Central memory CD4-positive, alpha-beta T cell (primary cell): ENCODE measurements at regions not wholly inside any gene's neighbourhood (a gene's known extent, or its start where the extent isn't known, plus 50 kb on each side); places are given as distances from the start of the nearest gene placed in this dataset.

Source experiments
- DNase-seq: peaks from one replicate; pipeline ENCODE4 v3.0.0; 2022

GRCh38 chr1:22362626-22363402, 88.8 kb upstream of the ZBTB40 start:
- DNase-seq, result no peak

- no peak for DNase-seq
Observed at GRCh38 chr1:22363403-22364325, 88.0 kb upstream of the ZBTB40 start.

GRCh38 chr1:22364326-22364650, 87.4 kb upstream of the ZBTB40 start:
- no peak for DNase-seq

- no peak for DNase-seq
Observed at GRCh38 chr1:22364764-22365163, 86.9 kb upstream of the ZBTB40 start.

DNA sequence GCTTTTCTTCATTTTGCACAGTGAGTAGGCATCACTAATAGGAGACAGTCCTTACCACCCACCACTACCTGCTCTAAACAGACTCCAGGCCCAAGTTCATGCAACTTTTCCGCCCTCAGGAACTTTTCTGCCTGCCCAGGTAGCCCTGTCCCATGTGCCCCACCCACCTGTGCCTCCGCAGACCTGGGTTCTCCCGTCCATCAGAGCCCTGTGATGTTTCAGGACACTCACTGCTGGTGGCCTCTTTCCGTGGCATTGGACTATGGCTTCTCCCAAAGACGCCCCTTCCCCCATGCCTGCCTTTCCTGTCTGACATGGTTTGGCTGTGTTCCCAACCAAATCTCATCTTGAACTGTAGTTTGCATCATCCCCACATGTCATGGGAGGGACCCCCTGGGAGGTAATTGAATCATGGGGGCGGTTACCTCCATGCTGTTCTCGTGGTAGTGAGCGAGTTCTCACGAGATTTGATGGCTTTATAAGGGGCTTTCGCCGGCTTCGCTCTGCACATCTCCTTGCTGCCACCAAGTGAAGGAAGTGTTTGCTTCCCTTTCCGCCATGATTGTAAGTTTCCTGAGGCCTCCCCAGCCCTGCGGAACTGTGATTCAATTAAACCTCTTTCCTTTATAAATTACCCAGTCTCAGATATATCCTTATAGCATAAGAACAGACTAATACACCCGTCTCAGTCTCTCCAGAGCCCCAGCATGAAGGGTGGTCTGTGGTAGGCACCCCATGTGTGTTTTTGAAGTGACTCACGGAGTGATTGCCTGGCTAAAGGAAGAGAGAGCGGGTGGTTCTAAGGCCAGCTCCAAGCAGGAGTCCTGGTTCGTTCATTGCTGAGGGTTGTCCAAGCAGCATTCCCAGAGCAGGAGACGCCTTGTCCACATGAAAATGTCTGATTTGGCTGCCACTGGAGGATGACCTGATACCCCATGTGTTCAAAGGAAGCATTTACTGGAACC, 86.0 kb upstream of the ZBTB40 start:
- no peak for DNase-seq

GRCh38 chr1:22366346-22366745, 85.3 kb upstream of the ZBTB40 start:
- DNase-seq, result no peak

DNA sequence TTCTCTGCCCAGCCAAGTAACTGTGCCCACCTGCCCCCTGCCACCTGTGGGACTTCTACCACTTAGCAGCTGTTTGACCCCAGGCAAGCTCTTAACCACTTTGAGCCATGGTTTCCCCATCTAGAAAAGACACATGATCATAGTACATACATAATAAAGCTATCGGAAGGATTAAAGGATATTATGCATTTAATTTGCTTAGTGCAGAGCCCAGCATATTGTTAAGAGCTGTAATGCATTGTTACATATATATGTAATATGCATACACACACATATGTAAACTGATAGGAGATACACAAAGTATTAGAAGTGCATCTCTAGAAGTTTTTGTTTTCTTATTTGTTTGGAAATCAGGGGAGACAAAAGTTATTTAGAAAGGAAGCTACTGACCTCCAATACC, 83.5 kb upstream of the ZBTB40 start:
- DNase-seq, result no peak

DNA sequence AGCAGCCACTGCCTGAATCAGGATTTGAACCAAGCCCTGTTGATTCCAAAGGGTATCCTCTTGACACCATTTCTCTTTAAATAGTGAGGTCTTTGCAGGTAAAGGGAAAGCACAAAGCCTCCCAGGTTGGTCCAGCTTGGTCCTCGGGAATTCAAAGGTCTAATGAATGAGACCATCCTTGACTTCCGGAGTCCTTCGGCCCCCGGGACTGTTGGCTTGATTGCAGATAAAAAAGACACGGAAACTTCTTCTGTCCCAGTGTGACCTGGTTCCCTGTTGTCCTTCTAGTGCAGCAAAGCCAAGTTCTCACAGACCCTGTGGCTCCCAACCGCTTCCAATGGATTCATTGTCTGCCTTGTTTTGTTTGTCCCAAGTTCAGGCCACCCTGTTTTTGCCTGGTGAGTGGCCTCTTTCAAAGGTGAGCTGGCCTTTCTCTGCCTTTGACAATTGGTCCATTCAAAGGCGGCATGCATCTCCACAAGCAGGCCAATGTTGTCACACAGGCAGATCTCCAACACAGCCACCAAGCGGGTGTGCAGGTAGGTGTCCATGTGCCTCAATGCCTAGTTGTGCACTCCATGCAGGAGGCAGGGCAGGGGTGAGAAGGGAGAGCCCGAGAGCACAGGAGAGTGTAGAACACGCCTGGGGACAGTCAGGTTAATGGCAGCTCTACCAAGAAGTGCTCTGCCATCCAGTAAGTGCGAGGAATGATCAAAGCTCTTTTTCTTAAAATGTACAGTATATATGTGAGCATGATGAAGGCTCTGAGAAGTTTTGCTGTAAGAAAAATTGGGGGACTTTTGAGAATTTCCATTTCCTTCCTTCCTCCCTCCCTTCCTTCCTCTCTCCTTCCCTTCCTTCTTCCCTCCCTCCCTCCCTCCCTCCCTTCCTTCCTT, 82.1 kb upstream of the ZBTB40 start:
- no peak for DNase-seq

DNA sequence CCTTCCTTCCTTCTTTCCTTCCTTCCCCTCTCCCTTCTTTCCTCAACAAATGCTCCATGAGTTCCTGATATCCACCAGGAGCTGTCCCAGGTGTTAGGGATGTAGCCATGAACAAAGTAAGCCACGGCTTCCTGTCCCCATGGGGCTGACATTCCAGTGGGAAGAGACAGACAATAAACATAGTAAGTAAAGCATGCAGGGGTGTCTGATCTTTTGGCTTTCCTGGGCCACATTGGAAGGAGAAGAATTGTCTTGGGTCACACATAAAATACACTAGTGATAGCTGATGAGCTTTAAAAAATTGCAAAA, 81.5 kb upstream of the ZBTB40 start:
- DNase-seq, result no peak

- DNase-seq, result no peak
Observed at GRCh38 chr1:22371408-22371807, 80.2 kb upstream of the ZBTB40 start.

- DNase-seq, result no peak
Observed at GRCh38 chr1:22373252-22373651, 78.4 kb upstream of the ZBTB40 start.

- no peak for DNase-seq
Observed at GRCh38 chr1:22374001-22374400, 77.7 kb upstream of the ZBTB40 start.

DNA sequence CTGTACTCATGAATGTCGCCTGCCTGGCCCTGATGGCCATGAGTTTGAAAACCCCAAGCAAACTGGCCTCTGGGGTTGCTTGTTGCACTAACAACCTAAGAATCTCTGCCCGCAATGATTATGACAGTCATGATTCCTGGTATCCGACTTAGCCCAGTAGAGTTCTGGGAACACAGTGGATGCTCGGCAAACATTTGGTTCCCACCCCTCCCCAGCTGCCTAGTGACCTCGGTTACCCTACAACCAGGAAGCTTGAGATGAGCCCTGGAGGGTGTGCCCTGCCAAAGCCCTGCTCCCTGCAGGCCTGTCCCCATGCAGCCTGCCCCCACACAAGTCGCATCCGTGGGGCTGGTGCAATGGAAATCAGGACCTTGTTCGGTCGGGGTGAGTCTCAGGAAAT, 76.0 kb upstream of the ZBTB40 start:
- DNase-seq, result no peak

DNA sequence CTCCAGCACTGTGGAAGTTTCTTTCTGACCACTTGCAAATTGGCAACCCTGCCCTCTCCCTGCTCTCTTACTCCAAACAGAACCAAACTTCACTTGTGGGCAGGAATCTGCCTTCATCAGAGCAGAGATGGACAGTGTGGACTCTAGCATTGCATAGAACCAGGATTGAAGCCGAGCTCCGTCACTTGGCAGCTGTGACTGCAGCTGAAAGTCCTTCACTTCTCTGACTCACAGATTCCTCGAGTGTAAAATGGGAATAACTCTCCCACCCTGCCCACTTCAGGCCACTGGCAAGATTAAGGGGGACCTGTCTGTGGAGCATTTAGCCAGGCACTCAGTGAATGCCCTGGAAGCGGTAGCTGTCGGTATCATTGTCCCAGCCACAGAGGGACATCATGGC, 75.7 kb upstream of the ZBTB40 start:
- no peak for DNase-seq

DNA sequence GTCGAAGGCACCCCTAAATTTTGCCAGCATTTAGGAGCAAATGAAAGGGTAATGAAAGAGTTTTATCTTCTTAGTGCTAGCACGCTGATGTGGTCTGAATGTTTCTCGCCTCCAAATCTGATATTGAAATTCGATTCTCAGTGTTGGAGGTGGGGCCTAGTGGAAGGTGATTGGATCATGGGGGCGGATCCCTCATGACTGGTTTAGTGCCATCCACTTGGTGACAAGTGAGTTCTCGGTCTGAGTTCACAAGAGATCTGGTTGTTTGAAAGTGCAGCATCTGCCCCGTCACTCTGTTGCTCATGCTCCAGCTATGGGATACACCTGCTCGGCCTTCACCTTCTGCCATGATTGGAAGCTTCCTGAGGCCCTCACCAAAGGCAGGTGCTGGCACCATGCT, 75.1 kb upstream of the ZBTB40 start:
- DNase-seq, result no peak

DNA sequence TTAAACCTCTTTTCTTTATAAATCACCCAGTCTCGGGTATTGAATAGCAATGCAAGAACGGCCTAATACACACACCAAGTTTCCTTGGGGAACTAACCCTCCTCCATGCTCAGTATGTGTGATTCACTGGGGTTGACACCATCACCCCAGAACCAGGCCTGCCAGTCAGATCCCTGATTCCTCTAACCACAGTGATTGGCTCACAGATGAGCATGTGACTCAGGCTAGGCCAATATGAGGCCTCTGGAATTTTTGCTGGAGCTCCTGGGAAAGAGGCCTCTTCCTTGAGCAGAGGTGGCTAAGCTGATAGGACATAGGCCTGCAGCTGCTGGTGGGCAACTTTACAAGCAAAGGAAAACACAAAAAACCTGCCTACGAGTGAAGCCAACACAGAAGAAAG, 74.7 kb upstream of the ZBTB40 start:
- no peak for DNase-seq

DNA sequence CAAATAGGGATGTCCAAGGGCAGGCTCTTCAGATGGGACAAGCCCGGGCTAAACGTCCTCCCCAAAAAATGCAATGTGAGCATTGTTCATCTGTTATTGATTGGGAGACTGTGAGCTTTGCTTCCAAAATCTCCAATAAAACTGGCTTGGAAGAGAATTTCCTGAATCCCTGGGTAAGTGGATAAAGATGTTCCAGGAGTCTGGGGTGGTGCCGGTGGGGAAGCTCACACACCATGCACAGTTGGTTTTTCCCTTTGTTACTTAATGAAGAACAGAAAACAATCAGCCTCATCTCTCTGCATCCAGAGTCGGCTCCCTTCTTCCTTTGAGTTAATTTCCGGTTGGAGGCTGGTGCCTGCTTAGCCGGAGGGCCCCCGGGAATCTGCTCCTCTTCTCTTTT, 72.1 kb upstream of the ZBTB40 start:
- no peak for DNase-seq

- DNase-seq, result no peak
Observed at GRCh38 chr1:22380024-22380785, 71.4 kb upstream of the ZBTB40 start.

DNA sequence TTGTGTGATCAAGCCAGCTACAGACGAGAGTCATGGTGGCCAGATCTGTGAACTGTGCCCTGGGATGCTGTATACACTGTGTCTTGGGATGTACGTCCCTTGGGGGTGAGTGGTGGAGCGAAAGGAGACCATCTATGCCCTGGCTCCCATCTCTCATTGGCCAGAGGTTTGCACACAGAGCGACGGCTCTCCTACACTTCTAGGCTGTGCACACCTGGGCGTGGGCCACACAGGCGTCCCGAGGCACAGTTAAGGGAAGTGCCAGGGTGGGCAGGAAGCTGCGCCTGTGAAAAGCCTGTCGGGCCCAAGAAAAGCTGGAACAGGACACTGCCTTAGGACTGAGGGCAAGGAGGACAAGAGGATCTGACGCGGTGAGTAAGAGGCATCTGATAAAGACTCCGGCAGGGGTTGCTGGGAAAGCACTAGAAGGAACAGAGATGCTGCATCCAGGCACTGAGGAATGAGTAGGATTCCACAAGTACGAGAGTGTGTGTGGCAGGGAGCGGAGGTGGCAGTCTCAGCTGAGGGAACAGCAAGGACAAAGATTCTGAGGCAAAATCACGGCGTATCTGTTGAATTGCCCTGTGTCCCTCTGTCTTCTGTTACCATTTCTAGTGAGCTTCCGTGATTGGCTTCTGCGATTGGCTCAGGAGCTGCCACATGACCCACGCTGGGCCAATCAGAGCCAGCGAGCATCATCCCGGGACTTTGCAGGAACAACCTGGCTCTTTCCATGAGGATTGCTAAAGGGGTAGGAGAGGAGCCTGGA, 67.9 kb upstream of the ZBTB40 start:
- no peak for DNase-seq

DNA sequence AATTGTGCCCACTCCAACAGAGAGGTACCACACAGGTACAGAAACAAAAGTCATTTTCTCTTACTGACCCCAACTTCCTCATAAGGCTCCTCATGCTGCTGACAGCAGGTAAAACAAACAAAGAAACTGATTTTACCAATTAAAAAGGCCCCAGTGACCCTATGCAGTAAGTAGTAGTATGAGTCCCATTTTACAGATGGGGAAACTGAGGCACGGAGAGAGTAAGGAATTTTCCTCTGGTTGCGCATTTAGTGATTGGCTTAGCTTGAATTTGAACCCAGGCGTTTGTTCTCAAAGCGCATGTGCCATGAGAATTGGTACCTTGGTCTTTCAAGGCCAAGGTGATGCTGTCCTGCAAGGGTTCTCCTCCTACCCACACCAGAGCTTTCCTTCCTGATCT, 66.1 kb upstream of the ZBTB40 start:
- no peak for DNase-seq

GRCh38 chr1:22386774-22387173, 64.9 kb upstream of the ZBTB40 start:
- DNase-seq, result no peak
